A204.1 (cell line): ENCODE measurements at regions not wholly inside any gene's neighbourhood (a gene's known extent, or its start where the extent isn't known, plus 50 kb on each side); places are given as distances from the start of the nearest gene placed in this dataset.
"Not testable (repeated sequence)": the region's sequence is repeated elsewhere in the genome, so short reads cannot be mapped to it uniquely, and the experiment has no call there.

Experiments used
- FAIRE-seq: peaks from 2 replicates; lab custom pipeline; 2012; peaks lifted over from hg19 to GRCh38; lab: Jason Lieb, UNC

- no peak for FAIRE-seq
Measured at GRCh38 chrX:25503826-25504225, 488.1 kb upstream of the ARX start.

DNA sequence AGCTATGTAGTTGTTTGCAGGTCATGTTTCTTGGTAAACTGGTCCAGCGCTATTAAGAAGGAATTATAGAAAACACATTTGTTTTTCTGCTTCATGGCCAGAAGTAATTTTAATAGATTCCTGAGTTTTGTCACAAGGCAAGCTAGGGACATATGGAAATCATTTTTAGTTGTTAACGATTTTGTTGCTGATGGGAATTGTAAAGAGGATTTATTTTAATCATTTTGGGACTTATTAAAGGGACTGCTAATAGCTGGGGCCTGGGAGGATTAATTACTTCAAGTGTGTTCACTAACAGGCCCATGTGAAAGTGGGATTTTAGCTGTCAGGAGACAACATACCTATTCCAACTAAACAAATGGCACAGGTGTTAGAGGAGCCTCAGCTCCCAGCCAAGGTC, 492.0 kb upstream of the ARX start:
- FAIRE-seq: no peak

DNA sequence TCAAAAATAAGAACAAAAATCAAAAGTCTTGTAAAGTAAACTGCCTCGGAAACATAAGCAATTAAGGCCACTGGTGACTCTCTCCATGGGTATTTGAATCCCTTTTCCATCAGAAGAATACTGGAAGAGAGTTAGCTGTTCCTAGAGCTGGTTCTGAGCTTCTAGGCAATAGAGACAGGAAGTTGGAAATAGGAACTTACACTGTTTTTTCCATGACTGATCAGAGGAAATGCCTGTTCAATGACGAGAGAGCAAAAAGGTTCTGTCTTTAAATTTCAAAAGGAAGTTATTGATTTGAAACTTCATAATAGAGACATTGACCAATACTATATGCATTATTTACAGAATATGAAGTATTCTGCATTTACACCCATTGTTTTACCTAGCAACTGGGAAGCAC, 503.5 kb upstream of the ARX start:
- FAIRE-seq: no peak

DNA sequence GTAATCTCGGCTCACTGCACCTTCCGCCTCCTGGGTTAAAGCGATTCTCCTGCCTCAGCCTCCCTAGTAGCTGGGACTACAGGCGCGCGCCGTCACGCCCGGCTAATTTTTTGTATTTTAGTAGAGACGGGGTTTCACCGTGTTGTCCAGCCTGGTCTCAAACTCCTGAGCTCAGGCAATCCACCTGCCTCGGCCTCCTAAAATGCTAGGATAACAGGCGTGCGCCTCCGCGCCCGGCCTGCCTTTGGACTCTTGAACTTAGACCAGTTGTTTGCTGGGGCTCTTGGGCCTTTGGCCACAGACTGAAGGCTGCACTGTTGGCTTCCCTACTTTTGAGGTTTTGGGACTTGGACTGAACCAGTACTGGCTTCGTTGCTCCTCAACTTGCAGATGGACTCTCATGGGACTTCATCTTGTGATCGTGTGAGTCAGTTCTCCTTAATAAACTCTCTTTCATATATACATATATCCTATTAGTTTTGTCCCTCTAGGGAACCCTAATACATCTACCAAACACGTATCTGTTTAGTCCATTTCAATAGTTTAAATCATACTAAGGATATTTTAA, 506.8 kb upstream of the ARX start:
- not testable (repeated sequence) for FAIRE-seq

GRCh38 chrX:25523574-25524540, 508.1 kb upstream of the ARX start:
- peak; percentile 79 for FAIRE-seq

DNA sequence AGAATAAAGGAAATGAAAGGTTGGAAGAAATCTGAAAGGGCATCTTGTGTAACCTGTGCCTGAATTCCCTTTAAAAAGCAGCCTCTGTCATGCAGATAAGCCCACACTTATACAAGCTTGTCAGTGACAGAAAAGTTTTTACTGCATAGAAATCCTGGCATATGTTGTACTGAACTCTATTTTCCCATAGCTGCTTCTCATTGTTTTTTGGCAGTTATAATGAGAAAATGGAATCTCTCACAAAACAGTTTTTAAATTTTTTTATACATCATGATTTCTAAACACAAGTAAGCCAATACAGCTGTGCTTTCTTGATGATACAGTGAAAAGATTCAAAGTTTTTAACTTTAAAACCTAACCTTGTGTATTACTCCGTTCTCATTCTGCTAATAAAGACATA, 511.4 kb upstream of the ARX start:
- FAIRE-seq: no peak

- FAIRE-seq: no peak
Measured at GRCh38 chrX:25527596-25527995, 511.8 kb upstream of the ARX start.

DNA sequence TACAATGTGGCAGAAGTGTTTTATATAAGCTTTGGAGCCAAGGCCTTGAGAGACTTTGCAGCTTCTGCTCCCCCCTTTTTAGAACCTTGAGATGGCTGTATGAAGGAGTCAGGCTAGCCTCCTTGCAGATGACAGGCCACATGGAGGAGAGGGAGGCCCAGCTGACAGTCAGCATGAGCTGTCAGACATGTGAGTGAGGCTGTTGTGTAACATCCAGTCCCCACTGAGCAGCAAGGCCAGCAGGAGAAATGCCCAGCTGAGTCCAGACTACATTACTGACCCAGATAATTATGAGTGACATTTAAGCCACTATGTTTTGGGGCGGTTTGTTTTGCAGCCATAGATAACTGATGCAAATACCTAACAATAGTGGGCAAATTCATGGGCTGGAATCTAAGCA, 515.3 kb upstream of the ARX start:
- FAIRE-seq: no peak

DNA sequence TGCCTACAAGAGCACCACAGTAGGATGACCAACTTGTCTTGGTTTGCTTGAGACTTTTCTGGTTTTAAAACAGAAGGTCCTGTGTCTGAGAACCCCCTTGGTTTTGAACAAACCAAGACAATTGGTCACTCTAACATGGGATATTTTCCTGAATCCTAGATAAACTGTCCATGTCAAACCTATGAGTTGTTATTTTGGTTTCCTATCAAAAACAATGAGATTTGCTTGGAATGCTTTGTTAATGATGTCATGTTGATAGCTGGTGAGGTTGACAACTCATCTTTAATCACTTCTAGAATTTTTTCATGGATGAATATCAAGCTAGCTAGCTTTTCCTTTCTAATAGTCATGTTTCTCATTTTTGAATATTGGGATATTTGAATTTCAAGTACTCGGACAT, 518.3 kb upstream of the ARX start:
- no peak for FAIRE-seq

DNA sequence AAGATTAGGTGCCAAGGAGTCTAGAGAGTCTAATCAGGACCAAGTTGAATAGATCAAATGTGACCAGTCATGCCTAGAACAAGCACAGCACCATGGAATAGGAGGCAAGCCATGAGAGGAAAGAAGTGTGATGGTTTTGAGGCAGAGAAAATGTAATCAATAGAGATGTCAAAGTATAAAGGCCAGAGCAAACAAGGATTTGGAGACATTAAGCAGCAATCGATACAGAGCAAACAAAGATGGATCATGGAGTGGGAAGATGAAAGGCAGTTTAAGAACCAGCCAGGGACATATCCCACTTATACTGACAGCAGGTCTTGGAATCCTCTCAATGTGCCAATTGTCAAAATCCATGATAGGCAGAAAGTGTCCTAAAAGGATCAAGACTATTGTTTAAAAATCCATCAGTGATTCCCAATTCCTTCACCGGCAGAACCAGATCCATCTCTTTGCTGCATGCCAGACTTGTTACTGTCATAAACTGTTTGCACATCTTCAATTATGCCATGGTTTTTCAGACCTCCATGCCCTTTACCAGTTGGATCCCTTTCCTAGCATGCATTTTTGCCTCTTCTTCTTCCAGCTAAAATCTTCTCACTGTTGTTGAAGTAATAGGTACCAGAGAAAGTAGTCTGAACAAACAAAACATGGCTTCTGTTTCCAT, 520.7 kb upstream of the ARX start:
- FAIRE-seq: no peak

DNA sequence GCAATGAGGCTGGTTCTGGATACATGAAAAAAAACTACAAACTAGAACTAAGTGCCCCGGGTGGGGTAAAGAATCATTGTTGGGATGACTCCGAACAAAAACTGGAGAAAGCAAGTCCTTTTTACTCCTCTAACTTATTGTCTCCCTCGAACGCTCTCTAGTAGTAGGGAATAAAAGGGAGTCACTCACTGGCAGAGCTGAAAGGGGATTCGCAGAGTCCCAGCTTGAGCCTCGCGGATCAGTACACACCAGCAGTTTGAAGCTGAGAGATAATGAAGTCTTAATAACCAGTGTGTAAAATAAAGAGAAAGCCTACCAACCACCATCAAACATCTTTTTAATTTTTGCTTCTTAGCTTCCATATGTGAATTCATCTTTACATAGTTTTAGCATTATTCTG, 521.9 kb upstream of the ARX start:
- FAIRE-seq: no peak

- no peak for FAIRE-seq
Measured at GRCh38 chrX:25544641-25545040, 528.9 kb upstream of the ARX start.

- no peak for FAIRE-seq
Measured at GRCh38 chrX:25548811-25549210, 533.0 kb upstream of the ARX start.

DNA sequence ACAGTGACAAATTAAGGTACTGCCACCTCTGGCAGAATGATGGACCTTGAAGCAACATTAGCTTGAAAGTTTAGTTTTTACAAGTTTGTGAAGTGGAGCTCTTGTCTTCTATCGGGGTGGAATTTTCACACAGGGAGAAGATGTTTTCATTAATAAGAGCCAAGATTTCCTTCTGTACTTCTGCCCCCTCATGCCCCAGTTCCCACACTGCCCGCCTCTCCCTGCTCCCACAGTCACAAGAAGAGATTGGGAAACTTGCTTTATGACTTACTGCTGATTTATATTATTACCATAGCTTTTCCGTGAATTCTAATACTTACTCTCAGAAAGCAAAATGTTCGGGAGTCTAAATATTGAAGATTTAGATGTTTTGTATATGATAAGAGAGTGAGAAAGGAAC, 539.8 kb upstream of the ARX start:
- FAIRE-seq: no peak

GRCh38 chrX:25558137-25558536, 542.4 kb upstream of the ARX start:
- no peak for FAIRE-seq

GRCh38 chrX:25561190-25561589, 545.4 kb upstream of the ARX start:
- no peak for FAIRE-seq

- FAIRE-seq: no peak
Measured at GRCh38 chrX:25573631-25574030, 557.9 kb upstream of the ARX start.

GRCh38 chrX:25596921-25597320, 541.2 kb upstream of the MAGEB18 start:
- FAIRE-seq: no peak

- no peak for FAIRE-seq
Measured at GRCh38 chrX:25597551-25597950, 540.6 kb upstream of the MAGEB18 start.

DNA sequence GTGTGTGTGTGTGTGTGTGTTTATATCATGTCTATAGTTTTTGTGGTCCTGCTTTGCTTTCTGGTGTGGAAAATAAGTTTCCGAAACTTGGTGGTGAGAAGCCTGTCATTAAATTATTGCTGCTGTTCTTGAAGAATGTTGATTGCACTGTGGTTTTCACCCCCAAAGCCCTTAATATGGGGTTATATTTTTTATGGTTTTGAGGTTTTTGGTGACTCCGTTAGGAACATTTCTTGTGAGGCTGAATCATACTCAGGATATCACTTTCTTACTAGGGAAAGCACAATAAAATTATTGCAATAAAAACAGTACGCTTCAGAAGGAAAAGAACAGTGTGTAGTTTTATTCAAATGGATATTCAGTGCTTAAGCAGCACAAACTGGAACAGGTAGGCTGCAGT, 539.1 kb upstream of the MAGEB18 start:
- FAIRE-seq: no peak

GRCh38 chrX:25600776-25601175, 537.4 kb upstream of the MAGEB18 start:
- no peak for FAIRE-seq

- FAIRE-seq: no peak
Measured at GRCh38 chrX:25601323-25601722, 536.8 kb upstream of the MAGEB18 start.

DNA sequence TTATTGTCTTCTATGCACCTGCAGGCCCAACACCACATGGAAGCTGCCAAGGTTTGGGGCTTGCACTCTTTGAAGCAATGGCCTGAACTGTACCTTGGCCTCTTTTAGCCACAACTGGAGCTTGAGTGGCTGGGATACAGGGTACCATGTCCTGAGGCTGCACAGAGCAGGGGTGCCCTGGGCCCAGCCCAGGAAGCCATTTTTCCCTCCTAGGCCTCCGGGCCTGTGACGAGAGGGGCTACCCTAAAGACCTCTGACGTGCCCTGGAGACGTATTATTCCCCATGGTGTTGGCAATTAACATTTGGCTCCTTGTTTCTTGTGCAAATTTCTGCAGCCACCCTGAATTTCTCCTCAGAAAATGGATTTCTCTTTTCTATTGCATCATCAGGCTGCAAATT, 519.9 kb upstream of the MAGEB18 start:
- no peak for FAIRE-seq
